ENCODE measurements at regions not wholly inside any gene's neighbourhood (a gene's known extent, or its start where the extent isn't known, plus 50 kb on each side); places are given as distances from the start of the nearest gene placed in this dataset.

DNA sequence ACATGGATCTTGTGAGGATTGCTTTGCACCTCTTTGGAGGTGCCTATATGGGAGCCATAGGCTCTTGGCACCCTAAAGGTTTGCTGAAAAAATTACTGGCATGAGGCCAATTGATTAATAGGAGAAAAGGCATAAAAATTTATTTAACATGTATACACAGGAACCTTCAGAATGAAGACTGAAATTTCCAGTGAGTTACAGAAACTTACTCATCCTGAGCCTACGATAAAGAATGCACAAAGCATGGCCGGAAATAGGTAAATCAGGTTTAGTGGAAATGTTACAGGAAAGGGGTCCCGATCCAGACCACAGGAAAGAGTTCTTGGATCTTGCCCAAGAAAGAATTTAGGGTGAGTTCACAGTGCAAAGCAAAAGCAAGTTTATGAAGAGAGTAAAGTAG is 625.3 kb downstream of the MMUT start:
- H3K9ac ChIP-seq (ENCODE audit: low read length) = no peak overlapping the region
- no peaks in the 10 kb centered on the region for H3K9me2 ChIP-seq (replicated peaks; ENCODE audit: insufficient read depth, low read length)
- peaks cover 12% of the 10 kb centered on the region; the same call in 1 of the 2 replicates for H3K9me3 ChIP-seq (ENCODE audit: insufficient read depth, low read length)
- no peak overlapping the region for H3K4me3 ChIP-seq (ENCODE audit: insufficient read depth, low read length, poor library complexity, severe bottlenecking)
- no peak overlapping the region for H3K27ac ChIP-seq (ENCODE audit: low read depth, low read length)
- TF ChIP-seq, protein P1, sequence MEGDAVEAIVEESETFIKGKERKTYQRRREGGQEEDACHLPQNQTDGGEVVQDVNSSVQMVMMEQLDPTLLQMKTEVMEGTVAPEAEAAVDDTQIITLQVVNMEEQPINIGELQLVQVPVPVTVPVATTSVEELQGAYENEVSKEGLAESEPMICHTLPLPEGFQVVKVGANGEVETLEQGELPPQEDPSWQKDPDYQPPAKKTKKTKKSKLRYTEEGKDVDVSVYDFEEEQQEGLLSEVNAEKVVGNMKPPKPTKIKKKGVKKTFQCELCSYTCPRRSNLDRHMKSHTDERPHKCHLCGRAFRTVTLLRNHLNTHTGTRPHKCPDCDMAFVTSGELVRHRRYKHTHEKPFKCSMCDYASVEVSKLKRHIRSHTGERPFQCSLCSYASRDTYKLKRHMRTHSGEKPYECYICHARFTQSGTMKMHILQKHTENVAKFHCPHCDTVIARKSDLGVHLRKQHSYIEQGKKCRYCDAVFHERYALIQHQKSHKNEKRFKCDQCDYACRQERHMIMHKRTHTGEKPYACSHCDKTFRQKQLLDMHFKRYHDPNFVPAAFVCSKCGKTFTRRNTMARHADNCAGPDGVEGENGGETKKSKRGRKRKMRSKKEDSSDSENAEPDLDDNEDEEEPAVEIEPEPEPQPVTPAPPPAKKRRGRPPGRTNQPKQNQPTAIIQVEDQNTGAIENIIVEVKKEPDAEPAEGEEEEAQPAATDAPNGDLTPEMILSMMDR (IDR thresholded peaks at IDR 0.05; ENCODE audit: insufficient read depth, low read length, poor library complexity, severe bottlenecking) = no peak
- TF ChIP-seq EZH2phosphoT487 (conservative IDR thresholded peaks at IDR 0.05; ENCODE audit: low read length) = no peak
- no peaks in the 10 kb centered on the region for H4K20me1 ChIP-seq (ENCODE audit: low read depth, low read length)
- no peaks in the 10 kb centered on the region for H3K79me2 ChIP-seq (ENCODE audit: insufficient read depth, low read length)
- no peaks in the 10 kb centered on the region for H3K36me3 ChIP-seq (ENCODE audit: low read length)
- H3K27me3 ChIP-seq (ENCODE audit: low read length) = no peaks in the 10 kb centered on the region
- no peak overlapping the region for H3K4me2 ChIP-seq (ENCODE audit: low read depth, low read length, poor library complexity, severe bottlenecking)
- H2AFZ ChIP-seq (ENCODE audit: low read depth, low read length, severe bottlenecking) = no peak overlapping the region
- H3F3A ChIP-seq (ENCODE audit: insufficient read depth) = peaks cover 4% of the 10 kb centered on the region; the same call in 1 of the 2 replicates

DNA sequence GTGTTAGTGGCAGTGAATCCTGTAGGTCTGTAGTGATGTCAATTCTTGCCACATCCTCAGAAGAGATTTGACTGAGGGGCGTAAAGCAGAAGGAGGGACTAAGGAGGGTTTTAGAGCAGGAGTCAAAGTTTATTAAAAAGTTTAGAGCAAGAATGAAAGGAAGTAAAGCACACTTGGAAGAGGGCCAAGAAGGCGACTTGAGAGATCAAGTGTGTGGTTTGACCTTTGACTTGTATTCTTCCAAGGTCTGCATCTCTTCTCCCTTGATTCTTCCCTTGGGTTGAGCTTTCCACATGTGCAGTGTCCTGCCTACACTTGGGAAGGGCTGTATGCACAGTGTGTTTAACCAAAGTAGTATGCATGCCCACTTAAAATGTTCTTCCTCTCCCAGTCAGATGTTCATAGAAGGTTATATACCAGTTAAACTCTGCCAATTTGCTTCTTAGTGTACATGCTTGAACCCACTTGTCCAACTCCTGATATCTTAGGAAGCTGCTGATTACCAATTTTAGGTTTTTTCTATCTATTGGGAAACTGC is 627.6 kb downstream of the MMUT start:
- H3K27ac ChIP-seq (ENCODE audit: low read depth, low read length) = no peak overlapping the region
- no peak overlapping the region for H3K4me2 ChIP-seq (ENCODE audit: low read depth, low read length, poor library complexity, severe bottlenecking)
- TF ChIP-seq, protein P1 (IDR thresholded peaks at IDR 0.05; ENCODE audit: insufficient read depth, low read length, poor library complexity, severe bottlenecking) = no peak
- no peak for TF ChIP-seq EZH2phosphoT487 (conservative IDR thresholded peaks at IDR 0.05; ENCODE audit: low read length)
- H2AFZ ChIP-seq (ENCODE audit: low read depth, low read length, severe bottlenecking) = no peak overlapping the region
- no peaks in the 10 kb centered on the region for H3K9me3 ChIP-seq (ENCODE audit: insufficient read depth, low read length)
- no peaks in the 10 kb centered on the region for H3K9me2 ChIP-seq (replicated peaks; ENCODE audit: insufficient read depth, low read length)
- H3K79me2 ChIP-seq (ENCODE audit: insufficient read depth, low read length) = no peaks in the 10 kb centered on the region
- H3K27me3 ChIP-seq (ENCODE audit: low read length) = no peaks in the 10 kb centered on the region
- H3K36me3 ChIP-seq (ENCODE audit: low read length) = no peaks in the 10 kb centered on the region
- H4K20me1 ChIP-seq (ENCODE audit: low read depth, low read length) = no peaks in the 10 kb centered on the region; the same call in 1 of the 2 replicates
- peaks cover 4% of the 10 kb centered on the region; the same call in 1 of the 2 replicates for H3F3A ChIP-seq (ENCODE audit: insufficient read depth)
- H3K4me3 ChIP-seq (ENCODE audit: insufficient read depth, low read length, poor library complexity, severe bottlenecking) = no peak overlapping the region
- H3K9ac ChIP-seq (ENCODE audit: low read length) = no peak overlapping the region

DNA sequence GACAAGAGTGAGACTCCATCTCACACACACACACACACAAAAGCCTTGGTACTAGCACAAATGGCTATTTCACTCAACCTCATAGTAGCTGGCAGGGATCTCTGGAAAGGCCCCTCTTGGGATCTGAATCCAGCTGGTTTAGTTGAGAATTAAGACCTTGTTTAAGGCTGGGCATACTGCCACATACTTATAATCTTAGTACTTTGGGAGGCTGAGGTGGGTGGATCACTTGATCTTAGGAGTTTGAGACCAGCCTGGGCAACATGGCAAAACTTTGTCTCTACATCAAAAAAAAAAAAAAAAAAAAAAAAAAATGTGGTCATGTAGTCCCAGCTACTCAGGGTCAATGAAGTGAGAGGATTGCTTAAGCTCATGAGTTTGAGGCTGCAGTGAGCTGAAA is 628.3 kb downstream of the MMUT start:
- Histone ChIP-seq H3K36me3 (ENCODE audit: low read length) (no peaks in the 10 kb centered on the region), H3K27ac (ENCODE audit: low read depth, low read length) (no peak overlapping the region), H2AFZ (ENCODE audit: low read depth, low read length, severe bottlenecking) (no peak overlapping the region), H3K9me2 (replicated peaks; ENCODE audit: insufficient read depth, low read length) (no peaks in the 10 kb centered on the region), H3K9ac (ENCODE audit: low read length) (no peak overlapping the region), H3F3A (ENCODE audit: insufficient read depth) (peaks cover 4% of the 10 kb centered on the region; the same call in 1 of the 2 replicates), H3K4me2 (ENCODE audit: low read depth, low read length, poor library complexity, severe bottlenecking) (no peak overlapping the region), H3K4me3 (ENCODE audit: insufficient read depth, low read length, poor library complexity, severe bottlenecking) (no peak overlapping the region), H3K79me2 (ENCODE audit: insufficient read depth, low read length) (no peaks in the 10 kb centered on the region), H4K20me1 (ENCODE audit: low read depth, low read length) (no peaks in the 10 kb centered on the region; the same call in 1 of the 2 replicates), H3K27me3 (ENCODE audit: low read length) (no peaks in the 10 kb centered on the region), H3K9me3 (ENCODE audit: insufficient read depth, low read length) (no peaks in the 10 kb centered on the region)
- TF ChIP-seq EZH2phosphoT487 (conservative IDR thresholded peaks at IDR 0.05; ENCODE audit: low read length) = no peak
- TF ChIP-seq, protein P1 (IDR thresholded peaks at IDR 0.05; ENCODE audit: insufficient read depth, low read length, poor library complexity, severe bottlenecking) = no peak
